Anterior cingulate cortex (tissue), 58 donors: ENCODE measurements at regions not wholly inside any gene's neighbourhood (a gene's known extent, or its start where the extent isn't known, plus 50 kb on each side); places are given as distances from the start of the nearest gene placed in this dataset.
A peak's percentile ranks its signal among the peaks of the same experiment; 100 is the strongest.

Source experiments
- DNase-seq, 58 donors: peaks; one replicate each; lab custom pipeline; 2025; lab: John Stamatoyannopoulos, UW

DNA sequence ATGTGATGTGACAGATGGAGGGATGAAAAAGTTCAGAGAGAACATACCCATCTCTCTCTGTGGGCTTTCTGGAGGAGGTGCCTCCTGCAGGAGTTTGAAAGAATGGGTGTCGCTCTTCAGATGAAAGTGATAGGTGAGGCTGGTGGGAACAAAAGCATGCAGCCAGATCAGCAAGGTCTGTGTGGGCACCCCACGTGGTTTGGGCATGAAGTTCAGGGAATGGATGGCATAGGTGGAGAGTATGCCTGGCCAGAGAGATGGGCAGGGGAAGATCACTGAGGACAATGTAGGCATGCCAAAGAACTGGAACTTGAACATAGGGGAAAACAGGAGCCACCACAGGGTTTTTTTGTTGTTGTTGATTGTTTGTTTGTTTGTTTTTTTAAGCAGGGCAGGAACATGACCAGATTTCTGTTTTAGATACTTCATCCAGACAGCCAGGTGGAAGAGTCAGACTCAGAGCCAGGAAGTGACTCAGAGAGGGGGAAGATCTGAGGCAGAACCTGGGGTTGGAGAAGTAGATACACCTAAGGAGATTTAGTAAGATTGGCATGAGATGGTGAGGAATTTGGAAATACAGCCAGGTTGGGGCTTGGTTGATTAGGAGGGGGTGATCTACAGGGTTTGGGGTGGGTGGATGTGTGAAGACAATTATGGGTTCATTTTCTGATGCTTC is 64.8 kb upstream of the CLSTN2 start:
- no peak for DNase-seq

DNA sequence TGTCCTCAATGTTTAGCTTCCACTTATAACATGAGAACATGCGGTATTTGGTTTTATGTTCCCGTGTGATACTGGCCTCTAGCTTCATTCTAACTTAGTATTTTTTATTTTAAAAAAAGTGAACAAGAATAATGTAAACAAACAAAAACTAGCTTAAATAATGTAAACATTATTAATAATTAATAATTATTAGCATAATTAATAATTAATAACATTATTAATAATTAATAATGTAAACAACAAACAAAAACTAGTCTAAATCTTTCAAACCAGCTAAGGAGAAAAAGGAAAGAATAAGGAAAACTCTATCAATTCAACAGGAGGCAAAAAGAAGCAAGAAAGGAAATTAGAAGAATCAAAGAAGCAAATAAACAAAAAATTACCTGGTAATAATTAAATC is 66.2 kb upstream of the CLSTN2 start:
- no peak for DNase-seq

GRCh38 chr3:139848660-139849059 is 86.3 kb upstream of the CLSTN2 start:
- no peak for DNase-seq

DNA sequence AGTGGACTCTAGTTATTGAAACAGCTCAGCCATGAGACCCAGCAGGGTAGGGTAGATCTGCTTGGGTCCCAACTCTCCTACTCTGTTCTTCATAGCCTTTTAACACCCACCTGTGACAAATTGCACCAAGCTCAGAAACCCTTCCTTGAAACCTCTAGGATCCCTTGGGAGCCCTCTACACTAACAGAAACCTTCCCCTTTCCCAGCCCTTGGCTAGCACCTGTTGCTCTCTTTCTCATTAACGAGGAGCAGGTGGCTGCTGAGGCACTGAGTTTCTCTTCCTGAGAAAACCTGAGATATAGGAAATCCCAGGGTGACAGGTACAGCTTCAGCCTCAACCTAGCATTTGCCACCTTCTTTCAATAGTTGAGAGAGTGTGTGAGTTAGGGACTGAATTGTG is 88.3 kb upstream of the CLSTN2 start:
- no peak for DNase-seq

GRCh38 chr3:139839659-139840058 is 95.3 kb upstream of the CLSTN2 start:
- DNase-seq = no peak

- peak in 10 of 58 donors; percentile 2 to 47 (median 15) for DNase-seq
Observed at GRCh38 chr3:139839014-139839413, 96.0 kb upstream of the CLSTN2 start.

DNA sequence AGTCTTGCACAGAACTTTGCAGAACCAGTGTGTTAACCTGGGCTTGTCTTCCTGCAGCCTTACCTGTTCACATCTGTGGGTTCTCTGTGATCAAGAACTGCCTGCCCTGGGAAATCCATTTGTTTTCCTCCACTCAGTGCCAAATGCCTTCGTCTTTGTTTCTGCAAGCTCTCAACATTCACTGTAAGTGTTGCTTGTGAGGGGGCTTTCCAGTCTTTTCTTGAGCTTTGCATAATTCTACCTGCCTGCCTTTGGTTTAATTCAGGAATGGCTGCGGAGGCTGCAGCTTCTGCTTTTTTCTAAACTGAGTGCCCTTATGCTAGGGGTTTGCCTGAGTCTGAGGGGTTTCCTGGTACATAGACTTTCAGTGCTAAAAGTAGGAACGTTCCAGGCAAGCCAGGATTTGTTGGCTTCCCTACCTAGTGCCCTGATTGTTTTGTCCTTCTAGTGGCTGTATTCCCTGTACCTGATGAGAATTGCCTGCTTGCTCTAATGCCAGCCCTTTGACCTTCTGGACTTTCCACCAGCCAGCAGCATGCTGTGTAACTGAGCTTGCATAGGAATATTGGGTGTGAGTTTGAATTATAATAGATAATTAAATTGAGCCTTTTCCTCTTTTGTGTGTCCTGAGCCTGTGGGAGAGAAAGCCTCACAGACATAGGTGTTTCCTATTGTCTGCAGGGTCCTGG is 96.6 kb upstream of the CLSTN2 start:
- DNase-seq = no peak

DNA sequence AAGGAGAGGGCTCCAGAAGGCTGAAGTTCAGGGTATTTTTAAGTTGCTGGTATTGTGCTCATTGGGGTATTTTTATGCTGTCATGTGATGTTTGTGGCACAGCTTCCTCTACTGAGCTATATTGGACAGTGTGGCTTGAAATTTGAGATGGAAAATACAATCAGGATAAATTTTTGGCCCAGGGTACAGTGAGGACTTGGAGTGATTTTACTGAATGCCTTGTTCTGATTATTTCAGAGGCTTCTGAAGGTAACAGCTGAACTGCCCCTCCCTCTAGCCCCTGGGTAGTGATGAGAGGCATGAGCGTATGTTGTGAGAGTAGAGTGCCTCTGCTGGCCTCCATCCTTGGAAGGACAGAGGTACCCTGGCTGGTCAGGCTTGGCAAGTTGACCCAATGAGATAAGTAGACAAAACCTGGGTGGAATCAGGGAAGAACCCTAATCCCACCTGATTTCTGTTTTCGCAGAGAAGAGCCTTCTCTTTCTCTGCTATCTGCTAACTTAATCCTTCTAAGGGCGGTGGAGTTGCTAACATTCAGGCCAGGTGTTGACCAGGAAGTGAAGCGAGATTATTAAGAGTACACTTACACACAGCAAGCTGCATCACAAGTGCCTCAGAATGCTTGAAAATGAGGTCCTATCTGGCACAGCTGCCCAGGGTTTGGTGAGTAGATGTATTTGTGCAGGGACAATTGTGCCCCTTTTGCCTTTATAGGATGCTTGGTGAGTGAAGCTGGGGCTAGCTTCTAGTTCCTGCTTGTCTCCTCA is 98.1 kb upstream of the CLSTN2 start:
- DNase-seq = no peak

DNA sequence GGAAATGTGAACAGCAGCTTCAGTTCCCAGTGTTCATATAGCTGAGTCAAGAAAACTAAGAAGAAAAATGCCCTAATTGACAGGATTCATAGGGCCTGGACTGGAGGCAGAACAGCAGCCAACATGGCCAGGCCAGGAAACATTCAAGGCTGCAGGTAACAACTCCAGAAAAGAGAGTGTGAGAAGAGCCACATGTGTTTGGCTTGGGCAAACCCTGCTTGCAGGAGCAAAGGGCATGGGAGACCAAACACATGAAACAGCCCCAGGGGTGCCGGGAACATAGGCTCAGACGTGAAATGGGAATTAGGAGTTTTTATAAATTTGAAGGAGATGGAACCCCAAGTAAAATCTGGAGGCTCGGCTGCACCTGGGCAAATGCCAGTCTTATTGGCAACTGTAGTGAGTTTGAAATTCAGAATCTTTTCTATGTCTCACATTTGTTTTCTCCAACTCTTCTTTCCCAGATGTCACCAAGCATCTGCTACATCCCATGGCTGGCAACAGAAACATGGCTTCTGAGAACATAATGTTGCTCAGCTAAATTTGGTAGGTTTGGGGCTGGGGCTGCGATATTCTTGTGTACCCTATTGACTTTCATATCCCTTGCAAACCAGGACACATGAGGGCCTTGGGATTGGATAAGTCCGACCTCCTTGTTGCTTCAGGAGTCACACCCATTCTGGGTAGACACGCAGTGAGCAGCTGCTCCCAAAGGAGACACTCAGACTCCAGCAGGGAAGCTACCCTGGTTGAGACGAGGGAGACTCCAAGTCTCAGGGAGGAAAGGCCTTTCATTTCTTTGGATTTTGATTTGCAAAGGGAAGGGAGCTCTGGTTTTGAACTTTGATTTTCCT is 98.9 kb upstream of the CLSTN2 start:
- DNase-seq = peak in 13 of 58 donors; percentile 5 to 61 (median 14)

- DNase-seq = no peak
Observed at GRCh38 chr3:139832998-139833397, 102.0 kb upstream of the CLSTN2 start.

GRCh38 chr3:139830817-139831216 is 104.2 kb upstream of the CLSTN2 start:
- peak in 32 of 58 donors; percentile 5 to 67 (median 32) for DNase-seq

DNA sequence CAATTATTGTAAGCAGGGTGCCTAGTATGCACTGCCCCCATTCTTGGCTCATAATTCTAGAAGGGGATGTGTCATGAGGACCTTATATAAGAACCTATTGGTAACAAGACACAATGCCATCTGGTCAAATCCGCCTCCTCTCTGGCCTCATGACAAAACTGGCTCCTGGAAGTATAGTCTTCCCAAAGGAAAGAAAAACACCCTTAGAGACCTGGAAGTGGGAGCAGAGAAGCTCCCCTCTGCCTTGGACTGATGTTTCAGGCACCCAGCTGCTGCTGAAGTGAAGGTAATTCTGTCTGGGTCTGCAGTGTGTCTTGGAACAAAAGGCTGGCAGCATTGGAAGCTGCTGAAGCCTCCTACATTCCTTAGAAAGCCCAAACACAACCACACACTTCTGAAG is 107.2 kb upstream of the CLSTN2 start:
- peak in 19 of 58 donors; percentile 3 to 76 (median 36) for DNase-seq

DNA sequence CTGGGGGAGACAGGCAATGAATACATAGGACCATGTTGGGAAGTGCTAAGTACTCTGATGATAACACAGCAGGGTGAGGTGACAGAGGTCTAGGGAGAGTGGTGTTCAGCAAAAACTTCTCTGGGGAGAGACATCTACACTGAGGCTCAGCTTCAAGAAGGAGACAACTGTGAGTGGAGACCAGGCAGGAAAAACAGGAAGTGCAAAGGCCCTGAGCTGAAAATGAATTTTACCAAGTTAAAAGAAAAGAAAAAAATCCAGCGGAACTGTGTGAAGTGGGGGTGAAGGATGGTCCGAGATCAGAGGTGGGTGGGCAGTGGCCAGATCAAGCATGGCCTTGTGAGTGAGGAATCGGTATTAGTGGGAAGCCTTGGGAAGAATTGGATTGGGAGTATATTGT is 110.1 kb upstream of the CLSTN2 start:
- no peak for DNase-seq

DNA sequence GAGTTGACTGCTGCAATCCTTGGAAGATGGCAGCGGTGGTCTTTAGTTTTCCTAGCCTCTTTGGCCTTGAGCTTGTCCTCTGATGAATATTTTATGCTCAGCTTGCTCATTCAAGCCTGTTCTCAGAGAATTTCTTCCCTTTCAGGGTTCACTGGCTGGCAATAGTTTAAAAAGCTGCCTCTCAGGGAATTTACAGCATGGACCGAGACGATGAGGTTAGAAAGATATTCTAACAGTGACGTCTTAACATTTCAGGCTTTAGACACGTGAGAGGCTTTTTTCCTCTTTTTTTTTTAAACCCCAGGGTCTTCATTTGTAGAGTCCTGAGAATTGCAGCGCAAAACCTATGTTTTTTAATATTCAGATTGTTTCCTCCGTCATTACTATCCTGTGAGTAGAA is 120.3 kb upstream of the CLSTN2 start:
- DNase-seq = no peak

GRCh38 chr3:139811331-139811730 is 123.7 kb upstream of the CLSTN2 start:
- DNase-seq = no peak

DNA sequence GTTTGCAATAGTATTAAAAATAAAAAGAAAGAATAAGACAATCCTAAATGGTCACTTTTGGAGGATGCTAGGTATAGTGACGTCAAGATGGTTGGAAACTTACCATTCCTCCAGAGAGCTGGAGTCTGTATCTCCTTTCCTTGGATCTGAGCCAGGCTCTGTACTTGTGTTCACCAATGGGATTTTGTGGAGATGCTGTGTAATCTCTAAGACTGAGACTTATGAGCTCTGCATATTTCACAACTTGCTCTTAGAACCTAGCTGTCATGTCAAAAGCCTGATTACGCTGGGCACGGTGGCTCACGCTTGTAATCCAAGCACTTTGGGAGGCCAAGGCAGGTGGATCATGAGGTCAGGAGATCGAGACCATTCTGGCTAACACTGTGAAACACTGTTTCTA is 126.8 kb upstream of the CLSTN2 start:
- no peak for DNase-seq

GRCh38 chr3:139803294-139803693 is 125.5 kb upstream of the NMNAT3 start:
- no peak for DNase-seq

DNA sequence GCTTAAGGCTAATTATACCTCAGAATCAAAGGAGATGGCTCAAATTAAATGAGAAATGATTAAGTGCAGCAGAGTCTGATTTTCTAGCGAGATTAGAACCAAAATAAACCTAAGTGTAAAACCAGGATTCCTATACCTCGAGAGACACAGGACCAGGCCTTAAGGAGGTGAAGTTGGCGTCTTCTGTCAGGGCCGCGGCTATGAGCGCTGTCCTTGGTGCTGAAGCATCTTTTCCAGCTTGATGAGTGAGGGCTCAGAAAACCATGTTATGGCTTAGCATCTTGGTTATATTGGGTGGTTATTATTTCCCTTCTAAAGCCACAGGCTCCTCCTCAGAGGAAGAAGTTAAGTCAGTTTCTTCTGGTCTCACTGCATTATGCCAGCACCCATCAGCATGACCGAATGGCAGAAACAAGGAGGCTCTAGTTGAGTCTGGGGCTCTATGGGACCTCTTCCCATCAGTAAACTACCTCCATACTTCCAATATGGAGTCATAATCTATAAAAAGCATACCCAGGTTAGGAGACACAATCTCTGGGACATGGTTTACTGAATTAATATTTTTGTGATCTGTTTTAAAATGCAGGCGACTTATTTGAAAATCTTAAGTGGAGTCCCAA is 120.1 kb upstream of the NMNAT3 start:
- DNase-seq = no peak

GRCh38 chr3:139794469-139795265 is 116.9 kb upstream of the NMNAT3 start:
- peak in 4 of 58 donors; percentile 7 to 29 (median 8) for DNase-seq
